Stimulated activated CD4-positive, alpha-beta T cell treated with anti-CD3 and anti-CD28 coated beads, Interleukin-12 subunit alpha, Interleukin-12 subunit beta, amount 100 ng/mL, for 24 hours (primary cell): ENCODE measurements at regions not wholly inside any gene's neighbourhood (a gene's known extent, or its start where the extent isn't known, plus 50 kb on each side); places are given as distances from the start of the nearest gene placed in this dataset.

Experiments used
- DNase-seq, 2 experiments: peaks; one replicate each; pipeline ENCODE4 v3.0.0-alpha.2; 2020; ENCODE audit warnings: low read depth in 2 of 2

DNA sequence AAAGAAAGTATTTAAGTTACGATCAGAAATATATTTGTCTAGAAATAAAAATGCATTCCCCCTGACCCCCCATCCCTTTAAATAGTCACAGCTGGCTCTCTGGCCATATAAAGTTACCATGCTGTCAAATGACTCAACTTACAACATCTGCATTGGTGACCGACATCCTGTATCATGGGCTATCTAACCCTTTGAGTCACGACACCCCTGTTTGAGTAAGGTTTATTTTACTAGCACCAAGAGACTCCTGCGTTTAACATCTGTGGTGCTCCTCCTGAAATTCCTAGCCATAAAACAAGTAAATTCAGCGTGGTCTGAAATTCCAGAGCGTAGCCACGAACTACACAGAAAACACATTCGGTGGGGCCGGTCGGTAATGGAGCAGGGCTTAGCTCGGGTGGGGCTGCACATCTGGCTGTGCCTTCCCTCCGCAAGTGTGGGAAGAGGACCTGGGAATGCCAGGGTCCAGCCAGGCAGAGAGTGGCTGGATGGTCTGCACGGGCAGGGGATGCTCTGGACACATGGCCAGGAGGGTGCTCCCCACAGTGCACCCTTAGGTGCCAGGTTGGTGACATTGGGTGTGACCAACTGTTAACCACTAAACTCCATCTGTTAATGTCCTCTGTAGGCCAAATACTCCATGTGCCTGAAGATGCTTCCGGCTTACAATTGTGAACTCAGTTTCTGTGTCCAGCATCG, 53.0 kb upstream of the CLDN14 start:
- DNase-seq = no peak

DNA sequence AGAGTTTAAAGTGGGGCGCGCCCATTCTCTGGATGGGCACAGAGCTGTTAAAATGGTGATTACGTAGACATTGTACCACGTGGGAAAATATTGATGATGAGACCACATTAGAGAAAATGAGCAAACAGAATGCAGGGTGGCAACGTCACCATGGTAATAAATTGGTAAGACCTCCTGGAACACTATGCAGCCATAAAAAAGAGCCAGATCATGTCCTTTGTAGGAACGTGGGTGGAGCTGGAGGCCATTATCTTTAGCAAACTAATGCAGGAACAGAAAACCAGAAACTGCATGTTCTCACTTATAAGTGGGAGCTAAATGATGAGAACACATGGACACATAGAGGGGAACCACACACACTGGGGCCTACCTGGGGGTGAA, 53.5 kb upstream of the CLDN14 start:
- no peak for DNase-seq

DNA sequence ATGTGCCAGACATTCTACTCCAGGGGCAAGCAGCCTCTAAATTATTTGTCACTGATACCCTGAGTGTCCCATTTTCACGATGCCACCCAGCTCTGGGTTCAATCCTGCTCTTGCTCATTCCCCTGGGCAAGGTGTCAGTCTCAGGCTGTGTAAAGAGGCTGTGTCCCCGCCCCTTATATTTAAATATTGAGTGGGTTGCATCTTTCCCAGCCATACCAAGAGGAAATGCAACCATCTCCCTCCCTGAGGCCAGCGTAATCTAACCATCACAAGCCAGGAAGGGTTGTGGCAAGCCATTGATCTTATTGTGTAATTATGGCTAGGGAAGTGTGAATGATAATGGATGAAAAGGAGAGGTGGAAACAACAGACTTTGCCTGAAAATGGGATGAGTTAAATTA, 54.7 kb upstream of the CLDN14 start:
- no peak for DNase-seq

DNA sequence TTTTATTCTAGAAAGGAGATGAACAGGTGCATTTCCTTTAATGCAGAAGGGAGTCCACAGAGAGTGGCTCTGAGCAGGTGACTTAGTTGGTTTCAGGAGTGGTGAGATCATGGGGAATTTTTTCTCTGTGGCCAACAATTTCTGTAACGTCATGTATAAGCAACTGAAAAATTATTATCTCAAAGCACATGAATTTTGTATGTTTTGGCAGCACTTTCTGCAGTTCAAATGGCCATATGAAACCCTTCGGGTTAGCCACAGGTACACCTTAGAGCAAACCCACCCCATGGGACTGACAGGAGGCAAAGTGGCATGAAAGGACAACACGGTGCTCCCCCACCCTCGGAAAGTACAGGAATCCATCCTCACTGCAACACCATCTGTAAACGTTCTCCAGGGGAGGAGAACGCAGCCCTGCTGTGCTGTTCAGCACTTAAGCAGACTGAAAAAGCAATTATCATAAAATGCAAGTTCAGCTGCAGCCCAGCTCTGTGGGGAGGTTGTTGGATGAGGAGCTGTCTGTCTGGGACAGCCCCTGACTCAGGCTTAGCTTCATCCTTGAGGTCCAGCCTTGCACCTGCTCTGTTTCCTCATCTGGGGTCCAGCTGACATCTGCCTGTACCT, 55.8 kb upstream of the CLDN14 start:
- DNase-seq = no peak

DNA sequence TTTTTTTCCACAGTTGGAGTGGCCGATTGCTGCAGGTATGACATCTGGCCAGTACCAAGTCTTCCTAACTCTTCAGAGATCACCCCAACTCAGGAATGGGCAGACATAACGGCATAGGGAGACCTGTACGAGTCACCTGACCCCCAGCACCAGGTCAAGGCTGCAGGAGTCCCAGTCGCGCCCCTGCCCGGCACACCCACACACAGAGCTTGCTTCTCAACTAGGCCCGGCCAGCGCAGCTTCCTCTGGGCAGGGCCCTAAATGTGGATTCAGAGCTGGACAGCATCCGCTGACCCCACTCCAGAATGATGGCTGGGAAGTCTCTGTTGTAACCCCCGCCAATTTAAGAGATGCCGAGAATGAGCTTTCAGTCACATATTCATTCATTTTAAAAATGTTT, 58.8 kb upstream of the CLDN14 start:
- no peak for DNase-seq

DNA sequence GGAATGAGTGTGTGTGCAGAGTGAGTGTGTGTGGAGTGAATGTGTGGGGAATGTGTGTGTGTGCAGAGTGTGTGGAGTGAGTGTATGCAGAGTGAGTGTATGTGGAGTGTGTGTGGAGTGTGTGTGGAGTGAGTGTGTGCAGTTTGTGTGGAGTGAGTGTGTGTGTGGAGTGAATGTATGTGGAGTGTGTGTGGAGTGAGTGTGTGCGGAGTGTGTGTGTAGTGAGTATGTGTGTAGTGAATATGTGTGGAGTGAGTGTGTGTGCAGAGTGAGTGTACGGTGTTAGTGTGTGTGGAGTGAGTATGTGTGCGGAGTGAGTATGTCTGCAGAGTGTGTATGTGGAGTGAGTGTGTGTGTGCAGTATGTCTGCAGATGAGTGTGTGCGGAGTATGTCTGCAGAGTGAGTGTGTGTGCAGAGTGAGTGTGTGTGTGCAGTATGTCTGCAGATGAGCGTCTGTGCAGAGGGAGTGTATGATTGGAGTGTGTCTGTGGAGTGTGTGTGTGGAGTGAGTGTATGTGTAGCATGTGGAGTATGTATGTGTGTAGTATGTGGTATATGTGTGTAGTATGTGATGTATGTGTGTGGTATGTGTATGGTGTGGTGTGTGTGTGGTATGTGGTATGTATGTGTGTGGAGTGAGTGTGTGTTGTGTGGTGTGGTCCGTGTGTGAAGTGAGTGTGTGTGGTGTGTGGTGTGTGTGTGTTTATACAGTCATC, 59.7 kb upstream of the CLDN14 start:
- no peak for DNase-seq

DNA sequence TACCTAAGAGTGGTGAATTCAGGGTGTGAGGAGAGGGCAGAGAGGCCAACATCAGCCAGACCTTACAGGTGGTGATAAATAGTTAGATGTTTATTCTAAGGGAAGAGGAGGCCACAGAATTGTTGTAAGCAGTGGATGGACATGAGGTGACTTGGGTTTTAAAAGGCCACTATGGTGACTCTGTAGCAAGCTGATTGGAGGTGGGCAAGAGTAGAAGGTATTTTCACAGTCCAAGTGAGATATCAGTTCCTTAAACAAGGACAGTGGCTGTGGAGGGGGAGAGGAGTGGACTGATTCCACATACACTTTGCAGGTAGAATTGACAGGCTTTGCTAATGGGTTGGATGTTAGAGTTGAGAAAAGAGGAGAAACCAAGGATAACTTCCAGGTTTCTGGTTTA, 60.8 kb upstream of the CLDN14 start:
- DNase-seq = no peak

DNA sequence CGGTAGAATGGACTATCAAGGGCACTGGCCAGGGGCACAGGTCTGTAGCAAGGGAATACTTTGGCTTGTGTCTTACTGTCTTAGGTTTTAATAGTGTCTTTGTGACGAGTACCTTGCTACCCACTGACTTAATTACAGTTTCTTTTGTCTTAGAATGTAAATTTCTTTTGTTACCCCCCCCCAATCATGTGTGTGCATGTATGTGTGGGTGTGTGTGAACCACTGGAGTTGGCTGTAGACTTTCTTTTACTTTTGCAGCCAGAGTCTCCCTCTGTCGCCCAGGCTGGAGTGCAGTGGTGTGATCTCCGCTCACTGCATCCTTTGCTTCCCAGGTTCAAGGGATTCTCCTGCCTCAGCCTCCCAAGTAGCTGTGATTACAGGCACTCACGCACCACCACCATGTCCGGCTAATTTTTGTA, 61.8 kb upstream of the CLDN14 start:
- no peak for DNase-seq

DNA sequence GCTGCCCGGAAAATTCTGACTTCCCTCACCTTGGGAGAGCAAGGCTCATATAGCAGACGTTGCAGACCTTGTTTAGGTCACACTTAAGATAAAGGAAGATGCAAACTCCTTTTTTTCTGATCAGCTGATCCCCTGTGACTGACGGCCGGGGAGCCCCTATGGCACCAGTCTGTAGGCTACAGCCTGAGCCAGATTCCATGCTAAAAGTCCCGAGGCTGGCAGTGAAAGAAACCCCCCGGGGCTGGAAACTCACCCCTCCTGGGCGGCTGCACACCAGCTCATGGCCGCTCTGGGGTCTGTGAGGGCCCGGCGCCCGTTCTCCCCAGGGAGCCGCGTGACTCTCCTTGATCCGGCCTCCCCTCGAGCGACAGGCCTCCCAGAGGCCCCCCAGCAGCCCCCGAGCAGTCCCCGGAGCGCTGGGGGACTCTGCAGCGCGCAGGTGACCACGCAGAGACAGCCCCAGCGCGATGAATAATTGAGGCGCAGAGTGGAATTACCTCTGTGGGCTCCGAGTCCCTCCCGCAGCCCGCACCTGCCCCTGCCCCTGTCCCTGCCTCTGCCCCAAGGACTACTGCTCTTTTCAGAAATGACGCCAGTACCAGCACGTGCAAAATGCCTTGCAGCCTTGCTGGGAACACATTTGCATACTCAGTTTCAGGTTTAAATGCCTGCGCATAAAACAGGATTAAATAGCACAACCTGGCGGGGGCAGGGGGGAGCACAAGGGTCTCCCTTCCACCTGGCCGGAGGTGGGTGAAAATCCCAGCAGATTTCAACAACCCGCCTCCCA, 62.6 kb upstream of the CLDN14 start:
- DNase-seq = no peak

DNA sequence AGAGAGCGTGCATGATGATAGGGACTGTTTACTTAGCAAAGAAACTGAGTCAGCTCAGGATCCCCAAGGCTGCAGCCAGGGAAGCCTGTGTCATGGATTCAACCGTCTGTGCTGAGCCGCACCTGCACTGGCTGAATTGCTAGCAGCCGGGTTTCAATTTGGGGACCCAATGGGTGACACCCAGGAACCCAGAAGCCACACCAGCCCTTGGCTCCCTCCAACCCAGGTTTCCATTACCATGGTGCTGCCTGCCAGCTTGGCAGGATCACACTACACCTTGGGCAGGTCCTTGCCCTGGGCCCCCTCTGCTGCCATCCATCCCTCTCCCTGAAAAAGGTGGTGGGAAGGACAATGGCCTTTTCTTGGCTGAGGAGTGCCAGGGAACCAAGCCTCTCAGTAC, 64.0 kb upstream of the CLDN14 start:
- no peak for DNase-seq

DNA sequence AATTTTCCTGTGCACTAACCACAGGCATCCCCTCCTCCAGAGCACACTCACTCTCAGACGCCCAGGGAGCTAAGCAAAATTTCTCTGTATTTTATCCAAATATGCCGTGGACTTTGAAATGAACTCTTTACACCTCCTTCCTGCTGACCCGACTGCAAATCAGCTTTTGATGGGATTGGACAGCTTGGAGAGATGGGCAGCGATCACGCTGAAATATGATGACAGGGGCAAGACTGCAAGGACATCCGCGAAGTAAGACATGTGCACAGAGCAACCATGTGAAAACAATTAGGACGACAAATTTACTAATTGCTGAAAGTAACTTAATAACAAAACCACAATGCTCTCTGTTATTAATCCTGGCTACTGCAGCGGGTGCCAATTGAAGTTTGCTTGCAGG, 64.6 kb upstream of the CLDN14 start:
- no peak for DNase-seq

DNA sequence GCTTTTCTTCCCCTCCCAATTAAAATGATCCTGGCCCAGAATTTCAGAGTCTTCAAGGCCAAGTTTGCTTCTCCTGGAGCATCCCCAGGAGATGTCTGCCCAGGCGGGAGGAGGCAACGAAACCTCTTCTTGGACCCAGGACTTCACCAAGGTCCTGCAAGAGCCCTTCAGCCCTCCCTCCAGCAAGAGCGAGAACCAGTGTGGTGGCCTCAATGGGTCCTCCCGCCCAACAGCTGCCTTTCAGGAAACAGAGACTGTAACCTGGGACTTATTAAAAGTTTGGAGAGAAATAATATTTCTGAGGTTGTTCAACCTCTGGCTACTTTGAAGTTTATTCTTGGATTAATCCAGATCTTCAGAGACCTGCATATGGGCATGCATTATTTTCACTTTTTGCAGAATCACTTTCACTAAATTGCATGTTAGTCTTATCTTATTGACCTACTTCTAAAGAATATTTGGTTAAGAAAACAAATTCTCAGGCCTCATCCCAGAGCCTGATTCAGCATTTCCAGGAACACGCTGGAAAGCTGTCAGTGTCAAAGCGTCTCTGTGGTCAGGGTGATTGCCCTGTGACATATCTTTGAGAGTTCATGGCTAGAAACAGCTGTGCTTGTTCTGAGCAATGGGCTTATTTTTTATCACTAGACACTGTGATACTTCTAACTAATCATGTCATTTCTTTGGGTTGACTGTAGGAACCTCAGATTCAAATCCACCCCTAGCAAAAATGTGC, 66.0 kb upstream of the CLDN14 start:
- DNase-seq = no peak

DNA sequence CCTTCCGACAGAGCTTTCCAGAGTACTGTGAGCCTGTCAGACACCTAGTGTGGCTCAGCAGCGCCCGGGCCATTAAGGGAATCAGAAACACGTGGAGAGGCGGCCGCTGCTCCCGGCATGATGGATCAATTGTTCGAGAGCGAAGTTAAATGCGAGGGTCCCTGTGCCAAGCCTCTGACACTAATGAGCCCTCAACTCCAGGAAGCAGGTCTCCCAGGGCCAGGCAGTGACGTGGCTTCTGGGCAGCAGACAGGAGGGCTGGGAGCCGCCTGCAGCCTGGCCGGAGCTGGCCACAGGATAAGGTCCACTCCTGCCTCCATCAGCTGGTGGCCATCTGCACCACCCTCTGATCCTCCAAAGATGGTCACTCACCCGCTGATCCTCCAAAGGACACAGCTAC, 67.5 kb upstream of the CLDN14 start:
- no peak for DNase-seq

DNA sequence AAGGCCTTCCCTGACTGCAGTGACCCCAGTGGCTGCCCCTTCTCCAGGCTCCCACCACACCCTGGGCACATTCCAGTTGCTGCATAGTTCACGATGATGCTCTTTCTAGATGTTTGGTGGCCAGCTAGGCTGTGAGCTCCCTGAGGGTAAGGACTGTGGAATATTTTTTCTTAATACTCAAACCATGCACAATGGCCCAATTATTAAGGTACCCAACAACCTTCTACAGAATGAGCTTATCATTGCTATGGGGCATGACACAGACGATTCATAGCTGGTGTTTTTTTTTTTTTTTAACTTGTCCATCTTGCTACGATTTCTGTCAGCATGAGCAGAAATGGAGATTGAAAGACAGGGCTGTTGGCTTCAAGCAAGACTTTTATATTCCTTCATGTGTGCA, 68.9 kb upstream of the CLDN14 start:
- no peak for DNase-seq

DNA sequence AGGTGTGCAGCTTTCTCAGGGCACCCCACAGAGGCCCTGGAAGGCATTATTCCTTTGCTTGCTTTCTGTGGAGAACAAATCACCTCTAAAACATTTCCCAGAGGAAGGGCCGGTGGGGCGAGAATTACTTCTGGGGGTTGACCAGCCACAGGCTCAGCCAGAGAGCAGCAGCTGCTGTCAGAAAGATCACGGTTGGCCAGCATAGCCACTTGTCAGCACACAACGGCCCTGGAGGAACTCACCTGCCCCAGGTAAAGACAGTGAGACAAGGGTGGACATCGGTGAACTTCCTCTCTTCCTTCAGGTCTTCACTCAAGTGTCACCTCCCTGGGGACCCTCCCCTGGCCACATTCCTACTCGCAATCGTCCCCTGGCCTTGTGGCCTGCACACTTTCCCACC, 69.5 kb upstream of the CLDN14 start:
- DNase-seq = no peak

DNA sequence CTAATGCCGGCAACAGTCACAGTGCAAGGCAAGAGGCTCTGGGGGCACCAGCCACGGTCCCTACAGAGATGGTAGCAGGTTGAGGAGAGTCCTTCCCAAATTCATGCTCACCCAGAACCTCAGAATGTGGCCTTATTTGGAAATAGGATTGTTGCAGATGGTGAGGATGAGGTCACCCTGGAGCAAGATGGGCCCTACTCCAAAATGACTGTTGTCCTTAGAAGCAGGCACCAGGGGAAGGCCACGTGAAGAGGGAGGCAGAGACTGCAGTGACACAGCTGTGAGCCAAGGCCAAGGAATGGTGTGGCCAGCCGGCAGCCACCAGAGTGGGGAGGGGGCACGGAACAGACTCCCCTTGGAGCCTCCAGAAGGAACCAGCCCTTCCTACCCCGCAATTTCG, 70.8 kb upstream of the CLDN14 start:
- no peak for DNase-seq

DNA sequence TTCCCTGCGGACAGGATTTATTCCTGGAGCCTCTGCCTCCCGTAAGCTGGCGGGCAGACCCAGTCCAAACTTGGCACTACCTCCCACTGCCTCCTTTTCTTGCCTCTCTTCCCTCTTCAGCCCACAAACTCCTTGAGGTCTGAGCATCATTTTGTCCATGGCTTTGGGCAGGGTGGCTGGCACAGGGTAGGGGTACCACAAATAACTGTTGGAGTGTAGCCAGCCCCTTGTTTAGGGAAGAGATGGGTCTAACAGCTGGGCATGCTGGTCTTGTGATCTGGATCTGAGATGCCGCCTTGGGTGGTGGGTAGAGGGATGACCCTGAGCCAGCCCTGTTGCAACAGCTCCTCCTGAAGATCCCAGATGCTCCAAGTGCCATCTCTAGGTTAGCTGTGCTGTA, 71.4 kb upstream of the CLDN14 start:
- DNase-seq = no peak

DNA sequence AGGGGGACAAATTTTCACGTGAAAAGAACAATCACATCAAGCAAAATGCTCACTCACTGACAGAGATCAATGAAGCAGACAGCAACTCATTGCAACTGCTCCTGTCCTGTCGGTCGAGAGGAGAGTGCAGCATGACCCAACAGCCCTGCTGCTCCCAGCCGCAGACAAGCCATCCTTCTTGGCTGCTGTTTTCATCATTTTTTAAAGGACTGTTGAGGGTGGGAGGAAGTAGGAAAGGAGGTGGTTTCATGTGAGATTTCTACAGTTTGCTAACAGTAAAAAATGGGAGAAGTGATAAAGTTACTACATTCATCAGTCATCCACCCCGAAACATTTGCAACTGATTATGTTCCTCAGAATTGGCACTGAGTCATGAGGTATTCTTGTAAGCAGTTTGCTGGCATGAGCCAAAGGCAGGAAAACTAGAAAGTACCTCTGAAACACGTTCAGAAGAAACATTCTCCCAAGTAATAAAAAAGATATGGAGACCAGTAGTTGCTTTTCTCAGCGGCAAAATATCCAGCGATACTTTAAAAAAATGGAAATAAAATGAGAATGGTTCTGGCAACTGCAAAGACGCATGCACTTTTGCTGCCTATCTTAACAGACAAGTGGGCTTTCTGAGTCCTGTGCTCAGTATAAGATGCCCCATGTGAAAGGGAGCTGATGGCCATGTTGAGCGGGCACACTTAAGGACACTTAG, 72.0 kb upstream of the CLDN14 start:
- DNase-seq = no peak

DNA sequence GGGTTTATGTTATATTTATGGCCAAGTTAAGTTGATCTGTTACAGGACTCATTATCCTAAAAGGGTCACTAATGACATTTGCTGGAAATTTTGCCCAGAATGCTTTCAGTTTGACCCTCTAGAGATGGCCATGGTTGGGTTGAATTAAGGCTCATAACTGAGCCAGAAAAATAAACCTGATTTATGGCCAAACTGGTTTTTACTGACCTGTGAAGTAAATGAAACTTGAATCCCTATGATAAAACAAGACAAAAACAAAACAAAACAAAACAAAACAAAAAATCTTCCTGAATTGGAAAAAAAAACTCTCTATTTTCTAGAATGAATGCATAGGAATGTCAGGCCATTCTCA, 72.5 kb upstream of the CLDN14 start:
- no peak for DNase-seq

DNA sequence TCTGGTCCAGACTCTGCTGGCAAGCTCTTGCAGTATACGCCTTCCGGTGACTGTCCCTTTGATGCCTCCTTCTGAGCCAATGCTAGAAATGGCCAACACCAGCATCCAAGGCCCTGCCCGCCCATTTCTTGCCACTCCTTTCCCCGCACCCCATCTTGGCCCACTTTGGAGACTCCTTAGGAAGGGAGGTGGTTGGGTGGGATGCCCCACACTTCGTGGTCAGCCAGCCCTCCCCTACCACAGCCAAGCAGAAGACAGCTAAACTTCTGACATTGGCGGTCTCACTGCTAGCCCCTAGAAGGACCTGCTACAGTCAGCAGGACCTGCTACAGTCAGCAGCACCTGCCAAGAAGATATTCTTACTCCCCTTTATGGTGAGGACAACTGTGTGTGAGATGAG, 73.5 kb upstream of the CLDN14 start:
- no peak for DNase-seq

DNA sequence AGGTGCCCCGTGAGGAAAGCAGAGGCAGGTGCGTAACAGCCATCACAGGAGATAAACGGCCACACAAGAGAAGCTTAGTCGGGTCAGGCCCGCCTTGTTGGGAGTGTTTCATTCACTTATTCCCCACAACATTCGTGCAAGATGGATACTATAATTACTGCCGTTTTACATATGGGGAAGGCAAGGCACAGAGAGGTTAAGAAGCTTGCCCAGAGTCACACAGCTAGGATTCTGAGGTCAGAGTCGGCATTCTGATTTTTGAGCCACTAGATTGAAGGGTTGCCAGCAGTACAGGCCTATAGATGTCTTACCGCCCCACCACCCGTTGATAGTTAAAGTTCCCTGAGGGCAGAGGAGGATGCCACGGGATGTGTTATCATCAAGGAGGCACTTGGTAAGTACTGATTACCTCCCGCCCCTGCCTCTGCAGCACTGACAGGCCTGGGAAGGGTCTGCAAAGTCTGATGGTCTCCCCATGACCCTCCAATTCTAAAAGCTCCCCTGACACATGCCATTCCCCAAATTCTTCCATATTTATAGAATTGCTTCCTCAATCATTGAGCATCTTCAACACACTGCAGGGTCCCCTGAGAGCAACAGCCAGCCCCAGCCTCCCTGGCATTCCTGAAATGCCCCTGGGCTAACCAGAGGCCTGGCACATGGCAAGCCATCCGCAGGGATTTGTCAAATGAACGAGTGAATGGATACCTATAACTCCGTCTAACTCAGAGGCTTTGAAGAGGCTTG, 74.7 kb upstream of the CLDN14 start:
- DNase-seq = no peak
